Eye (tissue), 1 donor: ENCODE measurements at regions not wholly inside any gene's neighbourhood (a gene's known extent, or its start where the extent isn't known, plus 50 kb on each side); places are given as distances from the start of the nearest gene placed in this dataset.

Experiments
- DNase-seq: peaks from one replicate; pipeline ENCODE4 v3.0.0-alpha.2; 2015

DNA sequence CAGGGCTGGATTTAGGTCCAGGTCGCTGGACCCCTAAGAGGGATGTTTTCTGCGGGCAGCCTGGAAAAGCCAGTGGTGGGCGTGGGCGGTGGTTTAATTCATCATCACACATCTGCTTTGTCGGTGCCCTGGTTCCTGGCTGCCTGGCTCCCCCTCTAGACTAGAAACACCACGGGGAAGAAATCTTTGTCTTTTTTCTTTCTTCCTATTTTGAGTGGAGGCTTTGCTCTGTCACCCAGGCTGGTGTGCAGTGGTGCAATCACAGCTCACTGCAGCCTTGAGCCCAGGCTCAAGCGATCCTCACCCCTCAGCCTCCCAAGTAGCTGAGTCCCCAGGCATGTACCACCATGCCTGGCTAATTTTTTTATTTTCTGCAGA lies 86.6 kb upstream of the LINC01488 start:
- DNase-seq = no peak

DNA sequence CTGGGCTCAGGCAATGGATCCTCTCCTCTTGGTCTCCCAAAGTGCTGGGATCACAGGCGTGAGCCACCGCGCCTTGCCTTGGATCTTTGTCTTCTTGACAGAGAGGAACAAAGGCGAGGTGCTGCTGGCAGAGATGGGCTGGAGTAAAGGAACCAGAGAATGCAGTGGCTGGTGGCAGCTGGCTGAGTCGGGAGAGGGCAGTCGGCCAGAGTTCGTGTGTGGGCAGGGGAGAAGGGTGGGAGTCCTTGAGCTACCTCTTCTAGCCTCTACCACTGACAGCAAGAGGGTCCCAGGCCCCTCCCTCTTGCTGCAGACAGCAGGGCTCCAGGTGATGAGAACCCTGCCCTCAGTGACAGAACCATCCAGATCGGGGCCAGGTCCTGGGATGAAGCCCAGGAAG lies 86.2 kb upstream of the LINC01488 start:
- no peak for DNase-seq

DNA sequence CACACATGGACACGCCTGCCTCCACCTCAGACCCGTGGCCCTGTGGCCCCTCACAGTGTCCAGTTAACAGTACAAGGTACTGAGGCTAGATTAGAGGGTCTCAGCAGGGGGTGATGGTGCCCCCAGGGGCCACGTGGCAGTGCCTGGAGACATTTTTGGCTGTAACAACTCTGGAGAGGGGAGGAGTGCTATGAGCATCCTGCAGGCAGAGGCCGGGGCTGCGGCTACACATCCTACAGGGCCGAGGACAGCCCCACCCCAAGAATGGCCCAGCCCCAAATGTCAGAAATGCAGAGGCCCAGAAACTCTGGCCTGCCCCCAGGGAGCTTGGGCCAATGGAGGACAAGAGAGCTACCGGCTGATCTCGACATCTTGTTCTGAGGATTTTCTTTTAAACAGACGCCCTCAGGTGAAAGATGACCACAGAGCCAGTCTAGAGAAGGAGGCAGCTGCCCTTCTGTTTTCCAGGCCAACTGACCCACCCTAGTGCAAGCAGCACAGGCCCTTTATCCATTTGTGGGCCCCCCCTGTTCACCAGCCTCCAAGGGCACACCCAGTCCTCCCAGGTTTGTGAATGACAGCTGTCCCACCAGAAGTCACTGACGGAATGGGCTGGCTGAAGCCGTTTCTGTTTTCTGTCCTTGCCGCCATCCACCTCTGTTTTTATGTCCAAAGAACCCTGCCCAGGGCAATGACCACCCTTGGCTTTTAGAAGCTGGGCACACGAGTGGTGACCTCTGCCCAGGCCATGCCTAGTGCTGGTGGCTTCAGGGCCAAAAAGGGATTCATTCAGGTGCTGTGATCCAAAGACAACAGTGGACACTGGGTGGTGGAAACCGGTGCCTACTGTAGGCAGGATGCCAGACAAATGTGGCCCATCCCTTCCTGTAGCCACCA lies 85.2 kb upstream of the LINC01488 start:
- no peak for DNase-seq

DNA sequence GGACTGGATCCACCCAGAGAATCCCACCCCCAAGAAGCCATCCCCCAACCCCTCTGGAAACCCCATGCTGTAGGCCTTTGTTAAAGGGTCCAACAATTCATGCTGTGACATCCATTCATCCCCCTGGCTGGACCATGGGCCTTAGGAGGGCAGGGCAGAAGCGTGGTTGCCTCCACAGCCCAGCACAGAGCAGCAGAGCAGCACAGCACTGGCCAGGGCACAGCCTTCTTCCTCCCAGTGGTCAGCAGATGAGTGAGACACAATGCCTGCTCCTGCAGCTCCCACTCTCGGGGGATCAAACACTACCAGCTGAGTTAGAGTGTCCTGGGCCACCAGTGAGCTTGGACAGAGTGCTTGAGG lies 84.5 kb upstream of the LINC01488 start:
- no peak for DNase-seq

DNA sequence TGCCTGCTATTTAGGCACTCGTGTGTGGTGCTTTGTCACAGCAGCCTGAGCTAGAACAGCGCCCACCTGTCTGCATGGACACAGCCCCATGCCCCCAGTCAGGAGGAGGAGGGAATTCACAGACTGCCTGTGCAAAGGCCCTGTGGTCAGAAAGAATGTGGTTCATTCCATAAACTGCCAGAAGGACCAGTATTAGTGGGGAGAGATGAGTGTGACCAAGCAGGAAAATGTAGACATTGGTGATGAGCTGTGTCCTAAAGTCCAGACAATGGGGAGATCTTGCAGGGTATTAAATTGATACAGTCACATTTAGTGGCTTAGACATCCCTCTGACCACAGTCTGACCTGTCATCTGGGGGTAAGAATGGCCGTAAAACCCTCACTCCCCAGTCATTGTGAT lies 83.7 kb upstream of the LINC01488 start:
- DNase-seq = no peak

DNA sequence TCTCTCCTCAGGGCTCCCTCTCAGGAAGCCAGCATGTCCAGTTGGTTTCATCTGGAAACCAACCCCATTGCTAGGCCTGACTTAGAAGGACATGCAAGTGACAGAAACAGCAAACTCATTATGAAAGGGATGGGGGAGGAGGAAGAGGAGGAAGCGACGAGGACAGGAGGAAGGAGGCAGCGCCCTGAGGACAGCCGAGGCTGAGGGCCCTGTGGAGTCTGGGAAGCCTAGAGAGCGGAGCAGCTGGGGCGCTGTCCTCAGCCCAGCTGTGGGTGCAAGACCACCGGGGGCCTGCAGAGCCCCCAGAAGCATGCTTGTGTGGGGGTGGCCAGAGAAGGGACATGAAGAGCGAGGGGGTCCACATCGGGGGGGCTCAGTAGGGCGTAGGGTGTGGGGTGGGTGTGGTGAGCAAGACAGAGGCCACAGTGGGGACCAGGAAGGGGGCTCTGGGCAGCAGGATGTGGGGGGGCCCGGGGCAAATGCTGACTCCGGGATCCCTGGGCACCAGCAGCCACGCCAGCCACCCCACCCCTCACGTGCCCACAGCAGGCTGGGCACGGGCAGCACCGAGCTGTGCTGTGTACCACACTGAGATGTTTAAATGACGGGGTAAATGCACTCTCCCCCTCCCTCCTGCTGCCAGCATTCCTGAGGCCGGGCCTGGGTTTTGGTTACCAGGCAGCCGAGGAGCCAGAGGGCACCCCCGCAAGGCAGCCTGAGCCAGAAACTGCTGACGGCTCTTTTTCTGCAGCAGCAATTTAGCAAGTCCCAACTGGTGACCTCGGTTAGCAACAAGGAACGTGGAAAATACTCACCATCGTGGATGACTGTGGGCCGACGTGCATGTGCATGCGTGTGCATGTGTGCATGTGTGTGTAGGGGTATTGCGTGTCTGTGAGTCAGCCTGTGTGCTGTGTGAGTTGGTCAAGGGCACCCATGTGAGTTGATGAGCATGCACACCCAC lies 82.7 kb upstream of the LINC01488 start:
- peak; percentile 75 for DNase-seq

DNA sequence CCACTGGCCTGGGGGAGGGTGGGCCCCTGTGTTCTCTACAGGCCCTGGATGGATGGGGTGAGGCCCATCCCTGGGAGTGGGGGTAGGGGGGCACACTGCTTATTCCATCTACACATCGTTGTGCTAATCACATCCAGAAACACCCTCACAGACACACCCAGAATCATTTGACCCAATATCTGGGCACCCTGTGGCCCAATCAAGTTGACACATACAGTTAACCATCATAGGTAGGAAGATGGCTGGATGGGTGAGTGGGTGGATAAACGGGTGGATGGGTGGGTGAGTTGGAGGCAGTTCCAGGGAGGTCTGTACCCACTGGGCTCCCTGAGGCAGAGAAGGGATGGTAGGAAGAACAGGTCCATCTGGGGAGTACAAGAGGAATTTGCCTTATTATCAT lies 81.3 kb upstream of the LINC01488 start:
- DNase-seq = no peak

DNA sequence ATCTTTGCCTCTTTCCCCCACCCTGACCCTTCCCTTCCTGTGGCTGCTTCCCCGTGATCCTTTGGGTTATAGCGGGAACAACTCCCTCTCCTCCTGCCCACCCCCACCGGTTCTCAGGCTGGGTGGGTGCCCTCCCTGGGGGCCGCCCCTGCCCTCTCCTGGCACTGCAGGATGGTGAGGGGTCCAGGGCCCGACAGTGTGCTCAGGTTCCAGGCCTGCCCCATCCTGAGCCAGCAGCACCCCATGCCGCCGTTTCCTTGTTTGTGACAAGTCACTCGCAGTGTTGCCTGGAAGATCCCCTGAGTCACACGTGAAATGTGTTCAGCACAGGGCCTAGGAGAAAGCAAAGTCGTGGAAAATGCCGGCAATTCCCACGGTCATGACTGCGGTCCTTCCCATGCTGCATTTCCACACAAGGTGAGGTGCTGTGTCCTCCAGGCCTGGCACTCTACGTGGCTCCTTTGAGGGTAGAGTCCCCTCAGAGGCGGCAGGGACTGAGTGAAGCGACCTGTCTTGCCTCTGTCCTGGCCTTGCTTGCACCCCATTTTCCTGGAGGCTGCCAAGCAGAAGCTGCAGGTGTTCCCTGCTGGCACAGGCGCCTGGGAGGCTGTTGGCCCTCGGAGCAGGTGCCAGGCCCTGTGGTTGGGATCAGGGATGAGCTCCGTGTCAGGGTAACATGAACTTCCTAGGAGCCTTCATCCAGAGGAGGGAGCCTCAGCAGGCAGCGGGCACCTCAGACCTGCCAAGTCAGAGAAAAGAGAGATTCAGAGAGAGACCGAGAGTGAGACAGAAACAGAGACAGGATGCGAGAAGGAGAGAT lies 80.5 kb upstream of the LINC01488 start:
- DNase-seq = no peak

DNA sequence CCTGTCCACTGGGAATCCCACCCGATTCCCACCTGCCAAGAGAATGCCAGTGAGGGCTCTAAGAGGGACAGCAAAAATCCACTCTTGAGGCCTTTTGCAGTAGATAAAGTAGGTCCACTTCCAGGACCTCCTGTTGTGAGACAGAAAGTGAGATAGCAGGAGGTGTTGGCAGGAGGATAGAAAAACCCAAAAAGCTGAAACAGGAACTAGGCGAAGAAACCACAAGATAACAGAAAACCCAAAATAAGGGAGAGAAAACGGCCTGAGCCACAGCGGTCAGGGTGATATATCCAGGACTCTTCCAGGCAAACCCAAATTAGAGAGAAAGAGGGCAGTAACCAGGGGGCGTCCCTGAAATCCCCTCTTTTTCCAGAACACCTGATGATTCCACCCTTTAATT lies 79.7 kb upstream of the LINC01488 start:
- no peak for DNase-seq

DNA sequence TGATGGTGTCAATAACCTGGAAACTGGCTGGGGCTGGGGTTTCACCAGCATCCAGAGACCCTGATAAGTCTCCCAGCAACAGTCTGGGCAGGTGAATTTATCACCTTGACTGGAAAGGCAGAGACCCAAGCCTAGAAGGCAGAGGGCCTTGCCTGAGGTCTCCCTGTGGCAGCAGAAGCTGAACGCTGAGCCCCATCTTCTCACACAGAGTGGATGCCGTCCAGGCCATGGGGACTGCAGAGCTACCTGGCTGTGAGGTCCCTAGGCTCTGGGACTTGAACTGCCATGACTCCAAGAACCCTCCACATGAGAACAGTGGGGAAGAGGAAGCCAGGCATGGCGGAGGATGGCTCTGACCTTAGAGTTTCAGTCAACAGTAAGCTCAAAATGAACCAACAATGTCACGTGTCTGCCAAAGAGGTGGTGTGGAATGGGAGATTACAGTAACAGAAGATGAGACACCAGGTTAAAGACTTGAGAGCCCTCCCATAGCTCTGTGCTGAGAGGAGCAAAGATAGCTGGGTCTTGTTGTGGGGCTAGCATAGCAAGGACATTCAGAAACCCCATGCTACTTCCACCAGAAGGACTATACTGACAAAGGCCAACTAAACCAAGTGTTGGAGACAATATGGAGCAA lies 79.1 kb upstream of the LINC01488 start:
- no peak for DNase-seq

DNA sequence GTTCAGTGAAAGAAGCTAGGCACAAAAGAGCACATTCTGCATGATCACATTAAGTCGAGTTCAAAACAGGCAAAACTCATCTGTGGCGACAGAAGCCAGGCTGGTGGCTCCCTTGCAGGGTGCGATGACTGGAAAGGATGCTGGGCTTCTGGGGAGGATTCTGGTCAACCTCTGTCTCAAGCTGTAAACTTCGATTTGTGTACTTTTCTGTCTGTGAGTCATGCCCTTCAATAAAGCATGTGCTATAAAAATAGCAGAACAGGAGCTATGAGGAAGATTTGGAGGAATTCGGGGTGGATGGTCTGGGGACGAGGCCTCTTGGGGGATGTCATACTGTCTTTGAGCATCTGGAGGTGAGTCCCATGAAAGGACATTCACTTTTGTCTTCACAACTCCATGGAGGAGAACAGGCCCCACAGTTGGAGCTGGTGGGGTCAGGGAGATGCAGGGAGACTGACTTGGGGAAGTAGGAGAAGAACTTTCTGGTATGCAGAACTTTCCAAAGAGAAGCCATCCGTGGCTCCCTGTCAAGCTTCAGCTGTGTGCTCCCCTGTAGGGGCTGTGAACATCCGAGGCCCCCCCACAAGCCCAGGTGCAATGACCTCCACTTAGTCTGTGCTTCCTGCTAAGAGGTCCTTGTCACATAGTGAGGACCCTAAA lies 77.8 kb upstream of the LINC01488 start:
- DNase-seq = no peak

DNA sequence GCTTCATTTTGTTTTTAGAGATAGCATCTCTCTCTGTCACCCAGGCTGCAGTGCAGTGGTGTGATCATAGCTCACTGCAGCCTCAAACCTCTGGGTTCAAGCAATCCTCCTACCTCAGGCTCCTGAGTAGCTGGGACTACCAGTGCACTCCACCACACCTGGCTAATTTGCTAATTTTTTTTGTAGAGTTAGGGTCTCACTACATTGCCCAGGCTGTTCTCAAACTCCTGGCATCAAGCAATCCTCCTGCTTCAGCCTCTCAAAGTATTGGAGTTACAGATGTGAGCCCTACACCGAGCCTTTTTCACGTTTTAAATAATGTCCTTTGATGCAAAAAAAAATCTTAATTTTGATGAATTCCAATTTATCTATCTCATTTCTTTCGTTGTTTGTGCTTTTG lies 75.4 kb upstream of the LINC01488 start:
- DNase-seq = no peak

DNA sequence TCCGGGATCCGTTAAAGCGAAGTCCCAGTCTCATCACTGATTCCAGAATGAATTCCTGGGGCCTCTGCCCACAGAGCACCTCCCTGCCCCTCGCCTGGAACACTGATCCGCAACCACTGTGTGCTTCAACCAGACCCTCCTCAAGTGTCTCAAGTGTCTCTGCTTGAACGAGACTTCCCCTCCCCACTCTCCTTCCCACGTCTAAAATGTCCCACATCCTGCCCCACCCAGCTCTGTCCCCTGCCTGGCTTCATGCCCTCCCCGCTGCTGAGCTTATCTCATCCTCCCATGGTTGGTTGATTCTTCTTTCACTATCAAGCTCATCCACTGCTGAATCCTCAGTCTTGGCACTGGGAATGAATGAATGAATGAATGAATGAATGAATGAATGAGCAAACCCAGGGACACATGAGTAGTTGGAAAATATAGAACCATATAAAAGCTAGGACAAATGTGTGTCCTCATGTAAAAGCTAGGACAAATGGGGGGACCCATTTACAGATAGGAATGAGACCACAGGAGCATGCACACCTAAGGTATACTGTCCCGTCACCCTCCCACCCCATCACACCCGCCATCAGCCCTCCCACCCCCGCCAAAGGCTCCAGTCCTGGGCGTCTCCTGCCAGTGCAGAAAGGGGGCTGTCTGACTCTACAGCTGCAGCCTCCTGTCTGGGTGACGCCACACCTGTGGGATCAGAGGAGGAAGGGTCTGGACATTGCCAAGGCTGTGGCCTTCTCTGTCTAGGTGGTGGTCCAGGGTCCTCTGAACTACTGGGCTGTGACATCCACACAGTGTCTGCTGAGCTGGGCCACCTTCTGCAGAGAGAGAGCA lies 71.4 kb upstream of the LINC01488 start:
- no peak for DNase-seq

DNA sequence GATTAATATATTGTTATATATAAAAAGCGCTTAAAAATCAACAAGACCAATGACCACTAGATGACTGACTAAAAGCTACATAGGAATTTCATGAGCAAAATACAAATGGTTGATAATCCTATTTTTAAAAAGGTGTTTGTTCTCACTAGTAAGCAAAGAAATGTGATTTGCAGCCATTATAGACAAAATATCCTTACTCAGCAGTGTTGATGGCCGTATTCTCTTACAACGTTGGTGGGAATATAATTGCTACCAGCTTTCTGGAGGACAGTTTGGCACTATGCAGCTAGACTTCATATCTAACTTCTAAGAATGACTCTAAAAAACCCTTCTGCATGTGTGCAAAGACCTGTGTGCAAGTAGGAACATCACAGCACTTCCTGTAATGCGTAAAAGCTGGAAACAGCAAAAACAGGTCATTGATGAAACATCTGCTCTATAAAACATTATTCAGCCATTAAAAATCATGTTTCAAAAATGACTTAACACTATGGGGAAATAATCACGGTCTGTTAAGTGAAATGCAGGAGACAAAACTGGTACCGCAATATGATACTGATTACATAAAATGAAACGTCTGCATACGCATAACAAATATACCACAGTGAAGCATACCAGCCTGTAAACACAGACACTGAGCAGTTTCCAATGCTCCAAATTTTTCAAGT lies 70.1 kb upstream of the LINC01488 start:
- no peak for DNase-seq

DNA sequence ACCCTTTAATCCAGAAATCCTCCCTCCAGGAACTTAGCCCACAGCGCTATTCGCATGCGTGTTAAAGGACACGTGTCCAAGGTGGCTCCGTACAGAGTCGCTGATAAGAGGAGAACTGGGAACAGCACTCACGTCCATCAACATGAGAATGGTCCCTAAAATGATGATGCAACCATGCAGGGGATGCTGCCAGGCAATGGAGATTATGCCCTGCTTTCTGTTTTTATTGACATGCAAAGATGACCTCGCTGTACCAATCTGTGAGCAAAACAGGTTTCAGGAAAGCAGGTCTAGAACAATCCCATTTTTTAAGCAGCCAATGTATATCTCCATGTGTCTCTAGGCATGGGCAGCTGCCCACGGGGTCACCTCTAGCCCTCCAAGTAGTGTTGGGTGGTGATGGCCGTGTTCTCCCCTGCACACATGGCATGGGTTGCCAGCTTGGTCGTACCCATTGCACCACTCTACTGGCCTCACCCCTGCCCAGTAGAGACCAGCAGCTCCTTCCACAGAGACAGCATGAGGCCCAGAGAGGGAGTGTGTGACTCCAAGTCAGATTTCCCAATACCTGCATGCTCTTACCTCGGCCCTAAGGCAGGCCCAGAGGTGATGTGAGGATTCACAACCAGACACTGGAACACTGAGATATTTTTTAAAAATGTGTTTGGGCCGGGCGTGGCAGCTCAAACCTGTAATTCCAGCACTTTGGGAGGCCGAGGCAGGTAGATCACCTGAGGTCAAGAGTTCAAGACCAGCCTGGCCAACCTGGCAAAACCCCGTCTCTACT lies 68.3 kb upstream of the LINC01488 start:
- DNase-seq = no peak

DNA sequence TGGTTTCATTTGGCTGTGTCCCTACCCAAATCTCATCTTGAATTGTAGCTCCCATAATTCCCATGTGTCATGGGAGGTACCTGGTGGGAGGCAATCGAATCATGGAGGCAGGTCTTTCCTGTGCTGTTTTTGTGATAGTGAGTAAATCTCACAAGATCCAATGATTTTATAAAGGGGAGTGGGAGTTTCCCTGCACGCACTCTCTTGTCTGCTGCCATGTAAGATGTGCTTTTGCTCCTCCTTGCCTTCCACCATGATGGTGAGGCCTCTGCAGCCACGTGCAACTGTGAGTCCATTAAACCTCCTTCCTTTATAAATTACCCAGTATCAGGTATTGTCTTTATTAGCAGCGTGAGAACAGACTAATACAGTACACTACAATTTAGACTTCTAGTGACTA lies 67.5 kb upstream of the LINC01488 start:
- no peak for DNase-seq

DNA sequence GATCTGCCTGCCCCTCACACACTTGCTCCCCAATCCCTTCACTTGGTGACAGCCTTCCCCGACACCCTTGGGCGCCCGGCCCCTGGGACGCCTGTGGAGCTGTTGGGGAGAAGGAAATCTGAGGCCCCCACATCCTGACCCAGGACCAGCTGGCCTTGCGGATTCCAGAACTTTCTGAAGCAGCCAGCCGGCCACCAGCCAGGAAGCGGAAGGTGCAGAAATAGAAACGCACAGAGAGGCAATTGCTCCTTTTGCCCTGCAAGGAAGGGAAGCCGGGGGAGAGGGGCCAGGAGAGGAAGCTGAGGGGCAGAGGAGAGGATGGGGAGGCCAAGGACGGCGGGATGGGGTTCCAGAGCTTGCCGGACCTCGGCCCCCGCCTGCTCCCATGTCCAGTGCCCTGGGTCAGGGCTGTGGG lies 66.7 kb upstream of the LINC01488 start:
- no peak for DNase-seq

DNA sequence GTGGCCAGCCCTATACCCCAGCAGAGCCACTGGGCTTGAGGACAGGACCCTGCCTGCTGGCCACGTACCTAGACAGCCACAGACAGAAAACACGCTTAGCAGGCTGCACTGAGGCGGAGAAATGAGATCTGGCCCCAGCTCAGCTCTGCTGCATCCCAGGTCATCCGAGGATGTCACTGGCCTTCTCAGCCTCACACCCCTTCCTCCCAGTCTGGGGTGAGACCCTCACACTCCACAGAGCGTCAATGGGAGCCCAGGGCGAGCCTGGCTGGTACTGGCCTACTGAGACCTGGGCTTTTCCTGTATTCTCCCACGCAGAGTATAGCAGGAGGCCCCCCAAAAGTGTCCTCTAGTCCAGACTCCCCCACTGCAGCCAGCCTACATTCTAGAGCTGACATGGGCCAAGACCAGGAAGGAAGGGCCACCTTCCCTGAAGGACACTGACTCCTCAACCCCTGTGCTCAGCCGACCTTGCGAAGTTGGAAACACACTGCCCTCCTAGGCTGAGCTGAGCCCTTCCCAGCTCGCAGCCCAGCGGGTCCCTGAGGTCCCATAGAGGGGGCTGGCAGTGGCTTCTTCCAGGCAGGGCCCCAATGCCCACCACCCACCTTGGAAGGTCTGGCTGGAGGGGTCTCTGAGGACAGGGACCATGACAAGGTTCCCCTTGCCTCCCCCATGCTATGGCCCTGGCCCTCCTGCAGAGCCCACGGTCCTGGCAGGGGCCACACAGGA lies 65.9 kb upstream of the LINC01488 start:
- no peak for DNase-seq

DNA sequence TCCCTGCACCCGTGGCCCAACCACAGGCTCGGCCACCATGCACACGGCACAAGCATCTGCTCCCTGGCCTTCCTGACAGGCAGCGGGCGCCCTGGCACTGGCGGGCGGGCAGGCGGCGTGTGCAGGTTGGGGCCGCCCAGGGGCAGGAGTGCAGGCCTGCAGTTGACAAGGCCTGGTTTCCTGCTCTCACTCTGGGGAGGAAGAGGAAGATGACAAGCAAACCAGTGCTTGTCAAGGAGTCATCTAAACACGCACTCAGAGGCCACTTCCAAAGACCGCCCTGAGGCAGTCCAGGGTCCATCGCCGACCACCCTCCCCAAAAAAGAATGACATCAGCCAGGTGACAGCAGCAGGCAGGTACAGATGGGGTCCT lies 65.3 kb upstream of the LINC01488 start:
- no peak for DNase-seq
